ENCODE measurements at regions not wholly inside any gene's neighbourhood (a gene's known extent, or its start where the extent isn't known, plus 50 kb on each side); places are given as distances from the start of the nearest gene placed in this dataset.

- TF ChIP-seq CTCF (IDR thresholded peaks at IDR 0.05; ENCODE audit: low read depth, low read length) = peak; percentile 77
- Histone ChIP-seq H3K36me3 (no peaks in the 10 kb centered on the region), H3K27me3 (no peaks in the 10 kb centered on the region), H3K4me3 (ENCODE audit: low read depth, low read length) (peak overlapping the region; percentile 75), H3K9me3 (no peaks in the 10 kb centered on the region), H3K4me1 (peaks cover 11% of the 10 kb centered on the region)
- DNase-seq = peak; percentile 67
Measured at GRCh38 chr6:56851541-56852259, 103.2 kb upstream of the BEND6 start.

- DNase-seq = no peak
- H3K27me3 ChIP-seq = no peaks in the 10 kb centered on the region
- H3K36me3 ChIP-seq = no peaks in the 10 kb centered on the region
- no peak for TF ChIP-seq CTCF (IDR thresholded peaks at IDR 0.05; ENCODE audit: low read depth, low read length)
- H3K9me3 ChIP-seq = no peaks in the 10 kb centered on the region
- peak overlapping the region; percentile 75 for H3K4me3 ChIP-seq (ENCODE audit: low read depth, low read length)
- H3K4me1 ChIP-seq = peaks cover 11% of the 10 kb centered on the region
Measured at GRCh38 chr6:56851074-56851473, 103.8 kb upstream of the BEND6 start.

GRCh38 chr6:56850626-56851025 is 104.3 kb upstream of the BEND6 start:
- H3K9me3 ChIP-seq = no peaks in the 10 kb centered on the region
- no peaks in the 10 kb centered on the region for H3K27me3 ChIP-seq
- no peak for DNase-seq
- H3K4me1 ChIP-seq = peaks cover 11% of the 10 kb centered on the region
- no peaks in the 10 kb centered on the region for H3K36me3 ChIP-seq
- no peak for TF ChIP-seq CTCF (IDR thresholded peaks at IDR 0.05; ENCODE audit: low read depth, low read length)
- peak overlapping the region; percentile 75 for H3K4me3 ChIP-seq (ENCODE audit: low read depth, low read length)

- Histone ChIP-seq H3K4me3 (ENCODE audit: low read depth, low read length) (peak overlapping the region; percentile 75; the same call in 1 of the 2 replicates), H3K4me1 (peaks cover 11% of the 10 kb centered on the region), H3K27me3 (no peaks in the 10 kb centered on the region), H3K36me3 (no peaks in the 10 kb centered on the region), H3K9me3 (no peaks in the 10 kb centered on the region)
- DNase-seq = no peak
- no peak for TF ChIP-seq CTCF (IDR thresholded peaks at IDR 0.05; ENCODE audit: low read depth, low read length)
Measured at GRCh38 chr6:56849896-56850295, 105.0 kb upstream of the BEND6 start.

GRCh38 chr6:56848105-56848504 is 106.8 kb upstream of the BEND6 start:
- H3K27me3 ChIP-seq = no peaks in the 10 kb centered on the region
- no peaks in the 10 kb centered on the region for H3K36me3 ChIP-seq
- TF ChIP-seq CTCF (IDR thresholded peaks at IDR 0.05; ENCODE audit: low read depth, low read length) = no peak
- H3K9me3 ChIP-seq = no peaks in the 10 kb centered on the region
- DNase-seq = no peak
- no peak overlapping the region for H3K4me3 ChIP-seq (ENCODE audit: low read depth, low read length)
- peaks cover 9% of the 10 kb centered on the region for H3K4me1 ChIP-seq

- no peak for DNase-seq
- TF ChIP-seq CTCF (IDR thresholded peaks at IDR 0.05; ENCODE audit: low read depth, low read length) = no peak
- Histone ChIP-seq H3K9me3 (no peaks in the 10 kb centered on the region), H3K27me3 (no peaks in the 10 kb centered on the region), H3K4me1 (no peaks in the 10 kb centered on the region; the same call in 1 of the 2 replicates), H3K36me3 (no peaks in the 10 kb centered on the region), H3K4me3 (ENCODE audit: low read depth, low read length) (no peak overlapping the region)
Measured at GRCh38 chr6:56845032-56845431, 109.9 kb upstream of the BEND6 start.
